ENCODE measurements at regions not wholly inside any gene's neighbourhood (a gene's known extent, or its start where the extent isn't known, plus 50 kb on each side); places are given as distances from the start of the nearest gene placed in this dataset.

- Histone ChIP-seq H3K4me3 (no peak overlapping the region), H3K27me3 (no peaks in the 10 kb centered on the region)
Observed at GRCh38 chr1:5242850-5243249, 588.4 kb downstream of the AJAP1 start.

GRCh38 chr1:5239911-5240310 is 585.5 kb downstream of the AJAP1 start:
- no peak for DNase-seq (ENCODE audit: low spot score in 2 of 2)
- no peaks in the 10 kb centered on the region for H3K36me3 ChIP-seq
- no peak for TF ChIP-seq CTCF (IDR thresholded peaks at IDR 0.05)
- no peak overlapping the region for H3K27ac ChIP-seq
- no peaks in the 10 kb centered on the region for H3K9me3 ChIP-seq
- H3K27me3 ChIP-seq, result no peaks in the 10 kb centered on the region
- no peaks in the 10 kb centered on the region for H3K4me1 ChIP-seq
- intact Hi-C loops (cut with DNase I), result no loop called here
- no peak overlapping the region for H3K4me3 ChIP-seq

More at GRCh38 chr1:5242850-5243249, 588.4 kb downstream of the AJAP1 start:
- no peaks in the 10 kb centered on the region for H3K9me3 ChIP-seq
- no peaks in the 10 kb centered on the region for H3K36me3 ChIP-seq
- H3K27ac ChIP-seq, result no peak overlapping the region
- intact Hi-C loops (cut with DNase I), result no loop called here
- no peak for TF ChIP-seq CTCF (IDR thresholded peaks at IDR 0.05)
- DNase-seq (ENCODE audit: low spot score in 2 of 2), result no peak
- H3K4me1 ChIP-seq, result no peaks in the 10 kb centered on the region

GRCh38 chr1:5238351-5239130 is 584.1 kb downstream of the AJAP1 start:
- H3K4me1 ChIP-seq, result no peaks in the 10 kb centered on the region
- no peaks in the 10 kb centered on the region for H3K9me3 ChIP-seq
- no peaks in the 10 kb centered on the region for H3K27me3 ChIP-seq
- H3K27ac ChIP-seq, result no peak overlapping the region
- no peaks in the 10 kb centered on the region for H3K36me3 ChIP-seq
- intact Hi-C loops (cut with DNase I), result no loop called here
- no peak for DNase-seq (ENCODE audit: low spot score in 2 of 2)
- TF ChIP-seq CTCF (IDR thresholded peaks at IDR 0.05), result no peak
- H3K4me3 ChIP-seq, result no peak overlapping the region

- no peak for TF ChIP-seq CTCF (IDR thresholded peaks at IDR 0.05)
- Histone ChIP-seq H3K4me1 (no peaks in the 10 kb centered on the region), H3K27ac (no peak overlapping the region), H3K4me3 (no peak overlapping the region), H3K9me3 (no peaks in the 10 kb centered on the region), H3K36me3 (no peaks in the 10 kb centered on the region), H3K27me3 (no peaks in the 10 kb centered on the region)
- DNase-seq (ENCODE audit: low spot score in 2 of 2), result no peak
- intact Hi-C loops (cut with DNase I), result no loop called here
Observed at GRCh38 chr1:5235355-5235899, 581.0 kb downstream of the AJAP1 start.

GRCh38 chr1:5232537-5232936 is 578.1 kb downstream of the AJAP1 start:
- intact Hi-C loops (cut with DNase I), result no loop called here
- Histone ChIP-seq H3K4me3 (no peak overlapping the region), H3K27ac (no peak overlapping the region), H3K4me1 (no peaks in the 10 kb centered on the region), H3K36me3 (no peaks in the 10 kb centered on the region), H3K27me3 (no peaks in the 10 kb centered on the region), H3K9me3 (no peaks in the 10 kb centered on the region)
- DNase-seq (ENCODE audit: low spot score in 2 of 2), result no peak
- TF ChIP-seq CTCF (IDR thresholded peaks at IDR 0.05), result no peak
